M059J (cell line): ENCODE measurements at regions not wholly inside any gene's neighbourhood (a gene's known extent, or its start where the extent isn't known, plus 50 kb on each side); places are given as distances from the start of the nearest gene placed in this dataset.

Experiments used
- DNase-seq: peaks from one replicate; pipeline ENCODE4 v3.0.0-alpha.2; 2012; ENCODE audit warnings: low read depth

DNA sequence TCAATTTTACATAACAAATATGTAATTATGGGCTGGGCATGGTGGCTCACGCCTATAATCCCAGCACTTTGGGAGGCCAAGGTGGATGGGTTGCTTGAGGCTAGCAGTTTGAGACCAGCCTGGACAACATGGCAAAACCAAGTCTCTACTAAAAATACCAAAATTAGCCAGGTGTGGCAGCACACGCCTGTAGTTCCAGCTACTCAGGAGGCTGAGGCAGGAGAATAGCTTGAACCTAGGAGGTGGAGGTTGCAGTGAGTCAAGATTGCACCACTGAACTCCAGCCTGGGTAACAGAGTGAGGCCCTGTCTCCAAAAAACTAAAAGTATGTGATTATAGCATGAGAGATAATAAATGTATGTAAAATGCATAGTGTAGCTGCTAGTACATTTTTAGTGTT lies 229.0 kb downstream of the PPARGC1A start:
- DNase-seq, result no peak

DNA sequence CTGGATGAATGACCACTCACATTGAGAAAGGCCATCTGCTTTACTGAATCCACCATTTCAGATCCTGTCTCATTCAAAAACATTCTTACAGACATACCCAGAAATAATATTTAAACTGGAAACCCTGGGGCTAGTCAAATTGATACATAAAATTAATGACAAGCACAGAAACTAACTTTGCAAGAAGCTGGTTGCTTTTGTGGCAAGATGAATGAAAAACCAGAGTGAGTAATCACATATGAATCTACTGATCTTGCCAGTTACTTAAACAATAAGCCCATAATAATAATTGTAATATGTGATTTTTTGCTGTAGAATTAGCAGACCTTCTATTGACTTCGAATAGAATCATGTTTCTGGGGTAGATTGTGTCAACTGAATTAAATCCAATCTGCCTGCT lies 235.1 kb downstream of the PPARGC1A start:
- DNase-seq, result peak; percentile 36

DNA sequence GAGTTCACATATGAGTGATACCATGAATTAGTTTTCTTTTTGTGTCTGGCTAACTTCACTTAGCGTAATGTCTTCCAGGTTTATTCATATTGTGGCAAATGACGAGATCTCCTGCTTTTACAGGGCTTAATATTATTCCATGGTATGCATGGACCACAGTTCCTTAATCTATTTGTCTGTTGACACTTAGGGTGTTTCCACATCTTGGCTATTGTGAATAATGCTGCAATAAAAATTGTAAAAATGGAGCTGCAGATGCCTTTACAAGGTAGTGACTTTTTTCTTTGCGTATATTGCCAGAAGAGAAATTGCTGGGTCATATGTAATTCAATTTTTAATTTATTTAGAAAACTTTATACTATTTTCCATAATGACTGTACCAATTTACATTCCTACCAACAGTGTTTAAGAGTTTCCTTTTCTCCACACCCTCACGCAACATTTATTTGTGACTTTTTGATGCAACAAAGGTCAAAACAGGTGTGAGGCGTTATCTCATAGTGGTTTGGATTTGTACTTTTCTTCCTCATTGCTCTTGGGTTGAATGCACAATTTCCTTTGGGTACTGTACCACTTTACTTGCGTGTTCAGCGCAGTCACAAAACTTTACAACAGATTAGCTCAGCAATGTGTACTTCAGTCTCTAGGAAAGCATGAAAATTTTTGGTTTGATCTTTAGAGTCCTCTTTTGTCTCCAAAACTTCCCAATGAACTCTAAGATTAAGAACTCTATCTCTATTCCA lies 240.8 kb downstream of the PPARGC1A start:
- DNase-seq, result no peak

DNA sequence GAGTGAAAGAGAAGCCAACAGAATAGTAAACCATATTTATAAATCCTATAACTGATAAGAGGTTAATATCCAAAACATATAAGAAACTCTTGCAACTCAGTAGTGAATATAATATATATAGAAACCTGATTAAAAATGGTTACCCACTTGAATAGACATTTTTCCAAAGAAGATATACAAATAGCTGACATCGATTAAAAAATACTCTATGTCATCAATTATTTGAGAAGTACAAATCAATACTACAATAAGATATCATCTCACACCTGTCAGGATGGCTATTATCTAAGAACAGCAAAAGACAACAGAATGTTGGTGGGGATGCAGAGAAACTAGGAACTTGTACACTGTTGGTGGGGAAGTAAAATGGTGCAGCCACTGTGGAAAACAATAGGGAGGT lies 254.4 kb downstream of the PPARGC1A start:
- no peak for DNase-seq

DNA sequence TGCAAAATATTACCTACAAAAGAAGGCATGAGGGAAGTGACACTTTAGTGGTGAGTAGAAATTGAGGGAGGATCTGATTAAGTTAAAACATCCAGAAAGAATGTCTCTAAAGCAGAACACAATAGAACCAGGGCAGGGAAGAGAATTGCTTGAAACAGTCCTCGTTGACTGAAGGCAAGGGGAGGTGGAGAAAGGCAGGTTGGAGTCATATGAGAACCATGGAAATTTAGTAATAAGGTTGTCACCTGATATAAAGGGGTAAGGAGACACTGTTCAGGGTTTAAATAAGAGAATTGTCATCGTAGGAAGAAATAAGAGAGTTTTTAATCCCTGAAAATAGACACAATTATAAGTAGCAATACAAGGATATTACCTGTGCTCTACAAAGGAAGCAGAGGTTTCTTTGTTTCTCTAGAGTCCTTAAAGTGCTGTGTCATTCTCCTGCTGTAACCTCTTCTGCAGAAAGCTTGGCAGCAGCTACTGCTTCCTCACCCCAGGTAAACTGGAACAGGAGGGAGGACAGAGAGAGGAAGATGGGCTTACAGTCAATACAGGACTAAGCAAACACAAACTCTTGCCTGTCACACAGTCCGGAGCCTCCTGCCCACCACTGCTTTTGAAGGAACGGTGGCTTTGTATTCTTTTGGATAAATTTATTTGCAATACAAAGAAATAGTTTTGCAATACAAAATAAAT lies 258.4 kb downstream of the PPARGC1A start:
- DNase-seq, result no peak

DNA sequence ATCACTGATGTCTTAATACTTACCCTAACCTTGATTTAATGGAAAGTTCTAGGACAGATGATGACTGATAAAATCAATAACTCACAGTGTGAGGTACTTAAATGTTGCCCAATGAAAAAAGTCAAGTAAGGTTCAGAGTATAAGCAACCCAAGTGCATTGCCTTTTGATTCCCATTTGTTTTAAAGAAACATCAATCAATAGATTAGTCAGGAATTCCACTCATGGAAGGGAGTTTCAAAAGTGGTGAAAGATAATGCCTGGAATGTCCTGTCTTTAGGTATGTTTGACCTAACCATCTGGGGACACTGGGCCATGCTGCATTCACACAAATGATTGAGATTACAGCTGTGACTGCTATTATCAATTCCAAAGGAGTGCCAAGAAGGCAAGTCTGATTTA lies 259.7 kb downstream of the PPARGC1A start:
- no peak for DNase-seq

DNA sequence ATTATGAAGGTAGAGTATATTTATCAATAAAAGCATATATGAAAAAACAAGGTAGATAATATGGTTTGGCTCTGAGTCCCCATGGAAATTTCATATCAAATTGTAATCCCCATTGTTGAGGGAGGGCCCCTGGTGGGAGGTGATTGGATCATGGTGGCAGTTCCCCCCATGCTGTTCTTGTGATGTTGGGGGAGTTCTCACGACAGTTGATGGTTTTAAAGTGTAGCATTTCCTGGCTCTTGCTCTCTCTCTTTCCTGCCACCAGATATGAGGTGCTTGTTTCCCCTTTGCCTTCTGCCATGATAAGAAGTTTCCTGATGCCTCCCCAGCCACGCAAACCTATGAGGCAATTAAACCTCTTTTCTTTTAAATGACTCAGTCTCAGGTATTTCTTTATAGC lies 260.4 kb downstream of the PPARGC1A start:
- DNase-seq, result no peak

DNA sequence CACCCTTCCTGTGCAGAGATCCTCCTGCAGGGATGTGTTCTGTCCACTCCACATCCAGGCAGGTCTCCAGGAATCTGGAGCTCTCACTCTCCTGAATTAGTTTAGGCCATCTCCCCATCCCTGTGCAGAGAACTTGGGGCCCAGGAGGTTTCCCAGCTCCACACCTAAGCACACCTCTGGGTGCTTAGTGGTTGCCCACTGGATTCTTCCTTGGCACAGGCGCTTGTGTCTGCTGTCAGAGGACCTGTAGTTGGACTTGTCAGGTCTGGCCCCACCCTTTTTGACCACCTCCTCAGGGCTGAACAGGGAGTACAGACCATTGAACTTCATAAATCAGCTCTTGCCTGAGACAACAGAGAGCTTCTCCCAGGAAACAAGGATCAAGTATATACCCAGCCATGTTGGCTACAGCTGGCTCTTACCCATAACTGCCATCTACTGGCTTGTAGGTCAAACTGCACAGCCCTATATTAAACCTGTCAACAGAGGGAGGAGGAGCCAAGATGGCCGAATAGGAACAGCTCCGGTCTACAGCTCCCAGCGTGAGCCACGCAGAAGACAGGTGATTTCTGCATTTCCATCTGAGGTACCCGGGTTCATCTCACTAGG lies 275.5 kb downstream of the PPARGC1A start:
- DNase-seq, result peak; percentile 58

DNA sequence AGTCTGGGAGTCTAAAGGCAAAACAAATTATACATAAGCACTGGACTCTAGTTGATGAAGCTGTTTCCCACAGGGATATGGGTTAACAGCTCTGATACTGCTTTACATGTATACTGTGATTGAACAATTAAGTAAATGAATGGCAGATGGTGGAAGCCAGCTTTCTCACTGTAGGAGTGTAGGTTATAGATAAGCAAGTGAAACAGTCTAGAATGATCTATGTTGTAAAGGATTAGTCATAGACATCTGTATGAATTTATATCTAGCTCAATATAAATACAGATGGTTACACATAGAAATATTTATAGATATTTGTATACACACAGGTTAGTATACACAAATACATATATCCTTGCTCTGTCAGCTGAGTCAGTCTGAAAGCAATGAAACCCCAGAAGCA lies 276.1 kb downstream of the PPARGC1A start:
- DNase-seq, result no peak

DNA sequence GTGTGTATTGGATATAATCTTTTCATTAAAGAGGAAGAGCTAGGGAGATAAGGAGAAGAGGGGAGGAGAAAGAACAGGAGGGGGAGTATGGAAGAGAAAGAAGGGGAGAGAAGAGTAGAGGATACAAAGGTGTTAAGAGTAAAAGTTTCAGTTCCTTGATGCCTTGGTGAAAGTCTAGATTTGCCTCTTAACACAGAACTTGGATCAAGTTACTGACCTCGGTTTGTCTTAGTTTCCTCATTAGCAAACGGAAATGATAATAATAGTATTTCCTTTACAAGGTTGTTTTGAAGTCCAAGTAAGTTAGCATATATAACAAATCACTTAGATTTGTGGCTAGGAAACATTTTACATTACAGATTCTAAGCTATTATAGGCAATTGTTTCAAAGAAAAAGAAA lies 287.1 kb downstream of the PPARGC1A start:
- no peak for DNase-seq

DNA sequence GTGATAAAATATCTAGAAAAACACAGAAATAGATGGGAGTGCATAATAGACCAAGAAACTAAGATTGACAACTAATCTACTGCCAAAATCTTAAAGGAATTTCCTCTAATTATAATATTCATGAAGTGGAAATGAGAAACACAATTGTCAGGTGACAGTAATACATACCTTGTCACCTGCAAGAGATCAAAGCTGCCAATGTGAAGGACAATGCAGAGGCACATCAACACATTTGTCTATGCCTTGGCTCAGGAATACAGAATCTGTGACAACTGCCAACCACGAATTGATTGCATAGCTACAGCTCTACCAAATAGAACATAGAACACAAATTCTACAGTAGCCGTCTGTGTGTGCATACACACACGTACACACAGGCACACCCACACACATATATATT lies 295.7 kb downstream of the PPARGC1A start:
- DNase-seq, result no peak

DNA sequence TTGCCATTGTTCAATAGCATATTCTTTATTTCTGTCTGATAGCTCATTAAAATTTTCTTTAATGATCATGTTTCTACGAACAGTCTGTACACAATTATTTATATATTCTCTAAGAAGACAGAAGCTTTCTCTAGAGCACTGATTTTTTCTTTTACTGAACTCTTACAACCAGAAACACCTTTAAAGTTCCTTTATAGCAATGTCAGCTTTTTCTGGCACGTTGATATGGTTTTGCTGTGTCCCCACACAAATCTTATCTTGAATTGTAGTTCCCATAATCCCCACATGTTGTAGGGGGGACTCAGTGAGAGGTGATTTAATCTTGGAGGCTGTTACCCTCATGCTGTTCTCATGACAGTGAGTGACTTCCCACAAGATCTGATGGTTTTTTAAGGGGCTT lies 299.4 kb downstream of the PPARGC1A start:
- DNase-seq, result no peak

DNA sequence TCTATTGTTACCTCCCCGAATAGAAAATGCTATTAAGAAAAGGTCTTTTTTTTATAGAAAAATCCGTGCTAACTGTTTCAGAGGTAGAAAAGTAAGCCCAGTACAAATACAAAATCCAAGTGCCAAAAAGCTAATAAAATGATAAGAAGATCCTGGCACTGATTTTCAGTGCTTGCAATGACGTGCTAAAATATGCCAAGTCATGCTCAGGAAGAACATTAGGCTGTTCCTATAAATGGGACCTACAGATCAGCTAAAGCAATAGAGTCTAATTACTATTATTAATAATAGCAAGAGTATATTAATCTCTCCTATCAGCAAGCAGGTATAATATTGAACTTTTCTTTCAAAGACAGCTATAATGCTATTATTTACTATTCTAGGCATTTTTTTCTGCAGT lies 305.8 kb downstream of the PPARGC1A start:
- no peak for DNase-seq

DNA sequence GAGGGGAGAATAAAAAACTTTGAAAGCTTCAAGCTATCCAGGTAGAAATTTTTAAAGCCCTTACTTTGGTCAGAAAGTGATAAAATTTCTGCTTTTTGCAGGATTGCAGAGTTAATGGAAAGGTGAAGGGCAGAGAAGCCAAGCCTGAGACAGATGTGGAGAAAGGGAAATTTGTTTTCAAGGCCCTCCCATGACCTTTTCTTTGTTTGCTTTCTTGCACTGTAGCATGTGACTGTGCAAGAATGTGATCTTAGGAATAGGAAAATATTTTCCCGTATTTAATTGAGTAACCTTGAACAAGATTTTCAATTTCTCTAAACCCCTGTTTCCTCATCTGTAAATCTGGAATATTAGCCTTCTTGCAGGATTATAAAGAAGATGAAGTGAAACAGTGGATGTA lies 307.2 kb downstream of the PPARGC1A start:
- DNase-seq, result no peak

DNA sequence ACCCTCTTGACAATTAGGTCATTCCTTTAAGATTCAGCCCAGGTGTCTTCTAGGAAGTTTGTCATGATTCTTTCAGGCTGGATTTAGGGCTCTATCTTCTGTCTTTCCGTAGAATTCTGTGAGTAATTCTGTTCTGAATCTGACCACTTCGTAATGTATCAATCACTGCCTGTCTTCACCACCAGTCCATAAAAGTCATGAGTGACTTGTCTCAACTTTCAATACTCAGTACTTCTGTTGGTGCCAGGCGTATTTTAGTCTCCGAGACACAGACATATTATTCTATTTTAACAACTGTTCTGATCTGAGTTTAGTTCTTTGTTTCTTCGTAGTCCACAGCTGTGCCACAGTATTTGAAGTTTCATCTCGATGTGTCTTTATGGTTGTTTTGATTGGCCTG lies 310.7 kb downstream of the PPARGC1A start:
- no peak for DNase-seq

DNA sequence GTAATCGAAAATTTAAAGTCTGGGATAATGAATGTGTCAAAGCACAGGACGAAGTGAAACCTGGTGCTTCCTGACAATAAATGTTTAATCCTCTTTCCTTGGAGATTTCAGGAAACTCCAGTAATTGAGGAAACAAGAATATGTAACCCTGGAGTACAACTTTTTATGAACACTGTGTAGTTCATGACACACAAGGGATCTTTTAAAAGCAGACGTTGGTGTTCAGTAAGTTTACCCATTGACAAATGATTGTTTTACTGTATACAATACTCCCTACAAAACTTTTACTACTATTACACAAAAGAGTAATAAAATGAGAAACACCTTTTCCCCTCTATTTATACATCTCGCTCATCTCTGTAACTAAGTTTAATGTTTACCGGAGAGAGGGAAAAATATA lies 312.4 kb downstream of the PPARGC1A start:
- no peak for DNase-seq

DNA sequence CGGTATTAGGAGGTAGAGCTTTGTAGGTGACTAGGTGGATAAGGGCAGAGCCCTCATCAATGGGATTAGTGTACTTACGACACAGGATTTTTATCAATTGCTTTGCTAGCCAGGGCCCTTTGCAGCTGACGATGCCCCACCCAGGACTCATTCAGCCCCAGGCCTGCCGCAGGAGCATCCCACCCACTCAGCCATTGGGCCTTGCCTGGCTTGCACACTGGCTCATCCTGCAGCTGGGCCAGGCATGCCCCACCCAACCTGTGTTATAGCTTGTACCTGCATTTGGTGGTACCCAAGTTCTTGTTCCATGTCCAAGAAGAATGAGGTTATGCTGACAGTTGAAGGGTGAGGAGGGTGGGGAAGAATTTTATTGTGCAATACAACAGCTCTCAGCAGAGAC lies 317.5 kb downstream of the PPARGC1A start:
- DNase-seq, result no peak

DNA sequence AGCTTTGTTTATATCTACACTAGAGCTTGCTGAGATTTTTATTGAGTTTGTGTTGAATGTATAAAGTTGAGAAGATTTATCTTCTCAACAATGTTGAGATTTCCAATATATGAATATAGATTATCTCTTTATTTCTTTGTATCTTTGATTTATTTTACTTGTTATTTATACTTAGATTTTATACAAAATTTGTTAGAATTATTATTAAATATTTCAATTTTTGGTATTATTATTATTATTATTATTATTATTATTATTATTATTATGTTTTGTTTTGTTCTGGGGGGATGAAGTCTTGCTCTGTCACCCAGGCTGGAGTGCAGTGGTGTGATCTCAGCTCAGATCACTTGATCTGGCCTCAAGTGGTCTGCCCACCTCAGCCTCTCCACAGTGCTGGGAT lies 322.5 kb downstream of the PPARGC1A start:
- DNase-seq, result no peak

DNA sequence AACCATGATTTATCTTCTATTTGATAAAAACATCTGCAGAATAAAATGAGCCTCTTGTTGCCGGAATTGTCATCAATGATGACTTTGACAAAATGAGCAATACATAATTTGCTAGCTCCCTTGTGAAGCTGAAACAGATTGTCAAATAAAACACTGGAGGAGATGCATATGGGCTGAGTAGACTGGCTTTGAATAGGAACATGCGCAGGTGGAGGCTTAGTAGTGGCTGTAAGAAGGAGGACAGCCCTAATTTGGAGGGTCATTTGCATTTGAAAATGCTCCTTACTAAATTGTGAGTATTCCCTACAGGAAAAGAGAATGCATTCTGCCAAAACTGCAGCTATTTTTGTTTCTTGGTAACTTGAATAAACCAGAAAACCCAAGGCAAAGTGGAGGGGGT lies 329.1 kb downstream of the PPARGC1A start:
- no peak for DNase-seq

DNA sequence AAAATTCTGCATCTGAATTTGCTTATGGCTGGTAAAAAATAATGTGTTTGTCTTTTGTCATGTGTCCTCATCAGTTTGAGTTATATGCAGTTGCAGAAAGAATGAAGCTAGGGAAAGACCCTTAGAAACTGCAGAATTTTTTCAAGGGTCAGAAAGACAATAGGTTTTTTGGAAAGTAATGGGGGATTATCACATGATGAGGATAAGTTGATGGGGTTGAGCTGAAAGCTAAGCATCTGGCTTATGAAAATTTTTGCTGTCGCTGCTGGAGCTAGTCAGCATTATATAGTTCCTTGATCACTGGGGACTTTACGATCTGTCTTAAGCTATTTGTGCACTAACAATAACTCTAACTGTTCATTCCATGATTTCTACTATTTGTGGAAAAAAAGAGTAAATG lies 331.7 kb downstream of the PPARGC1A start:
- DNase-seq, result no peak

DNA sequence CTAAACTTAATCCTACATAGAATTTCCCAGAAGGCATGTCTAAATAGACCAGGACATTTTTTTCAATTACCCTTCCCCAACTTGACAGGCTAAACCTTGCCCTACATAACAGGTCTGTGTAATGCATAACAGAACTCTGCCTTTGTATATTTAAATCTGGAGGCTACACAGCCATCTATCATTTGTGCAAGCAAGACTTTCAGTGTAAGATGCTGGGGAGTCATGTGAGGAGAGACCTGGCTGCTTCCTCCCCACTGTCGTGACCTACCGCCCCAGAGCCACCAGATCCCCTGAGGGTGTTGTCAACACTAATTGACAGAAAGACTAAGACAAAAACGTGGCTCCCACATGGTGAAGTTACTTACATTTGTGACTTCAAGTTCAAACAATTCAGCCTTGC lies 342.2 kb downstream of the PPARGC1A start:
- DNase-seq, result no peak

DNA sequence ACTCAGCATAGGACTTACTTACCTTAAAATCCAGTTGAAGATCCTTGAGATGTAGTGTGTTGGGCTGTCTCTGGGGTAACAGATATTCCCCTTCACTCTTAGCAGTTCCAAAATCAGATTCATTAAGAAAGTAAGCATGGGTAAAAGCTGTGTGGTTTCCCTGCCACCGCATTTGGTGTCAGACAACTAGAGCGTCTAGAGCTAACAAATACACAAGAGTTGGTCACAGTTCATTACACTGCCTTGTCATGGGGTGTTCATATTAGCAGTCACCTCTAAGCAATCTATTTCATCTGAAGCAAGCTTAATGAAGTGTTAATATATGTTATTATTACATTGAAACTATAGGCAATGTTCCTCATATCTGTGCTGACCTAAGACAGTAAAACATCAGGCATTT lies 342.8 kb downstream of the PPARGC1A start:
- DNase-seq, result no peak

DNA sequence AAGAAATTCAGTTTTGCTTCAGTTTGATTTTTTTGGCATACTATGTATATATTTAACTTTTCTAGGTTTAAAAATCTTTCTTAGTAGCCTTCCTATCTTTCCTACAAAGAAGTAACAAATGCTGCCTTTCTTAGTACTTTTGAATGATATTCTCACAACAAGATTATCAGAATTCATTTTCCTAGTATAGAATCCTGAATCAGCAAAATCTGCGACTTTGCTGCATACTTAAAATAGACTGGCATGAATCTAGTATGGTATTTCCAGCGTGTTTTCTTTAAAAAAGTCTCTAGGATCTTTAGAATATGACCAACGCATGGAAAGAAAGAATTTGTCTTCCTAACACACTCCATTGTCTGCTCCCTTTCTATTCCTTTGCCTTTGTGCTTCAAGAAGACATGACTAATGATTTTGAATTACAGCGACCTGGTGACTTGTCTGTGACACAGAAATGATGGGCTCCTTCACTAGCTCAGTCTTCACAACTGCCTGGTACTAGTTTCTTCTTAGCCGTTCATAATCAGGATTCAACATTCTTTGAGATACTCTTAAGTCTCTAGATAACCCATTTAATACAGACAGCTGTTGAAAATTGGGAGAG lies 349.8 kb downstream of the PPARGC1A start:
- DNase-seq, result no peak
